Activated T-cell treated with anti-CD3 and anti-CD28 coated beads for 48 hours (primary cell): ENCODE measurements at regions not wholly inside any gene's neighbourhood (a gene's known extent, or its start where the extent isn't known, plus 50 kb on each side); places are given as distances from the start of the nearest gene placed in this dataset.
"Not testable (repeated sequence)": the region's sequence is repeated elsewhere in the genome, so short reads cannot be mapped to it uniquely, and the experiment has no call there.

Experiments used
- DNase-seq: peaks from one replicate; pipeline ENCODE4 v3.0.0-alpha.2; 2020; ENCODE audit warnings: low read depth

DNA sequence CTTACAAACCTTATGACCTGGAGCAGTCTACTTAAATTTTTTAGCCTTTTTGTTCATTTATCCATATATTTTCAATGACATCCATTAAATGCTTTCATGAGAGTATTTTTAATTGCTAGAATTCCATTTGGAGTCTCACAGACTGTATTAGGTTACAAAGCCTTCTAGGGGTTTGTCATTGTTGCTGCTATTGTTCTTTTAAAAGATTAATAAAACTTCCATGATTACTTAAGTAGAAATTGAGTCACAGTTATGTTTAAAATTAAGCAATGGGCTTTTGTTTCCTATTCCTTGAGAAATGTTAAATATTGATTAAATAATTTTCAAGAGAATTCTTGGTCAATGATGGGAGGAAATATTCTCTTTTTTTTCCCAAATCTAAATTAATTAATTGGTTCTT is 1408.4 kb upstream of the RAG2 start:
- no peak for DNase-seq

DNA sequence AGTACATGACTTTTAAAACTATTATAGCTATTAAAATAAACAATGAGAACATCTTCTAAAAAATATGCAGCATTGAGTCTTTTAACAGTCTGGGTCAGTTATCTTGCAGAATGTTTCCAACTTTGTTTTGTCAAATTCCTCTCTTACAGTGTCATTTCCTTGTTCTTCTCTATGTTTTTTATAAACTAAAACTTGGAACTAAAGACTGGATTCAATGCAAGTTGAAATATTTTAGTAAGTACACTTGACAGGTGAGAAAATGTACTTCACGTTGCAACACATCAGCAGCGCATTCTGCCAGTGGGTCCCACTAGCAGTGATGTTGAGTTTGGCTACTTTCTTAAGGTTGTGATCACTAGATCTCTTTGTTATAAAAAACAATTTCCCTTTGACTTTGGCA is 1407.6 kb upstream of the RAG2 start:
- no peak for DNase-seq

DNA sequence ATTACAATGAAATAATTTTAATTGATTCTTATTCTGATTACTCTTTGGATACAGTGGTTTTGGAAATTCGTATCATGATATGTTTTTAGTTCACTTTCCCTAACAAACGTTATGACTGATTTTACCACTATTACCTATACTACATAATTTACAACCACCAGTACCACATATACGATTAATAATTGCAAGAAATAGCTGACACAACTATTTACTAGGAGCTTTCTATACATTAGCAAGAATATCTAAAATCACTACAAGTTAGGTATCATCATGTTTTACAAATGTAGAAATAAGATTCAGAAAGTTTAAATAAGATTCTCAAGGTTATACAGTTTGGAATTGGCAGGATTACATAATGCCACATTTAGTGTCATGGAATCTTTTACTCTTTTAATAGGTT is 1401.1 kb upstream of the RAG2 start:
- DNase-seq: no peak

DNA sequence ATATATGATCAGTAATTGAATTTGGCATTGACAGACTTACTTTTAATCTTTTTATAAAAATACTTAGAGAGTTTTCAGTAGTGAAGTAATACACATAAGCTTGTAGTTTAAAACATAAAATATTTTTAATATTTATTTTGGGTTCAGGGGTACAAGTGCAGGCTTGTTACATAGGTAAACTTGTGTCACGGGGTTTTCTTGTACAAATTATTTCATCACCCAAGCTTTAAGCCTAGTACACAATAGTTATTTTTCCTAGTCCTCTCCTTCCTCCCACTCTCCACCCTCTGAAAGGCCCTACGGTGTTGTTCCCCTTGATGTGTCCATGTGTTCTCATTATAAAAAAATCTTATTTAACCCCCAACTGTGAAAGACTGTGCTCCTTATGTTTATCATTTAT is 1397.8 kb upstream of the RAG2 start:
- DNase-seq: no peak

DNA sequence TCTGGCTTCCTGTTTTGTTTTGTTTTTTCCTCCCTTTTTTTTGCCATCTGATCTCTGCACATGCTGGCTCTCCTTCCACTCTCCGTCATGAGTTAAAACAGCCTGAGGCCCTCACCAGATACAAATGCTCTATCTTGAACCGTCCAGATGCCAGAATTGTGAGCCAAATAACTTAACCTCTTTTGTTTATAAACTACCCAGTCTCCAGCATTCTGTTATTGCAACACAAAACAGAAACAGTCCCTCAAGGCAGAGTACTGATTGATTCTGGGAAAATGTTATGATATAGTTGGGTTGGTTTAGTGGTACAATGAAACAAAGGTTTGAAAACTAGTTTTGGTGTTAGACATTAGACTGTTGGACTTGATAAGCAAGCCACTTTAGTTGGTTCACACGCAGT is 1390.0 kb upstream of the RAG2 start:
- no peak for DNase-seq

DNA sequence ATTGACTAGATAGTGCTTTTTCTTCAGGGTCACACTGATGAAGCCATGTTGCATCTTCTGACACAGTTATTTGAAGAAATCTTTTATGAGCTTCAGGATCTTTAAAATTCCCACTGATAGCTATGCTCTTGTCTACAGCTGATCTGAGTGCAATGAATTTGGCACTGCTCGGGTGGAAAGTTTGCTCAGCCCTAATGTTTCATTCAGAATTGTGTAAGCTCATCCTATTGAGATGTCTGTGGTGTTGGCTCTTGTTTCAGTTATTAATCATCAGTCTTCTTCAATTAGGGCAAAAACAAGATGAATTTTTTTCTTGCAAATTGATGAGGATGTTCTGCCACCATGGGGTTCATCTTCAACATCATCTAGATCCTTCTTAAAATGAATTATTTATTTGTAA is 1387.0 kb upstream of the RAG2 start:
- DNase-seq: no peak

DNA sequence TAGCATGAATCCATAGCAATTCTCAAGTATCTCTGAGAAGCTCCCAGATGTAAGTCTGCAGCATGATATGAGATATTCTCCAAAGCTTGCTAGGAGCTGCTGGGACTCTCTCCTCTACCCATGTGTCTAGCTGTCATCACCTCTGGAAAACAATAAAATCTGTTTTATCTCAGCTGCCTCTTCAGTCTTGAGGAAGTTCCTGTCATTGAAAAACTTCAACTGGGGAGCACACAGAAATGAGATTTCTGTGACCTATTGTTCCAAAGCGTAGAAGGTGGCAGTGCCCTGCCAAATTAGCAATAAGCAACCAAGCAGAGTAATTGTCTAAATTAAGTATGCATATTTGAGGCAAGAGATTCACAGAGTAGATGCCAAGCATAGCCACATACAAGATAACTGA is 1380.6 kb upstream of the RAG2 start:
- DNase-seq: no peak

DNA sequence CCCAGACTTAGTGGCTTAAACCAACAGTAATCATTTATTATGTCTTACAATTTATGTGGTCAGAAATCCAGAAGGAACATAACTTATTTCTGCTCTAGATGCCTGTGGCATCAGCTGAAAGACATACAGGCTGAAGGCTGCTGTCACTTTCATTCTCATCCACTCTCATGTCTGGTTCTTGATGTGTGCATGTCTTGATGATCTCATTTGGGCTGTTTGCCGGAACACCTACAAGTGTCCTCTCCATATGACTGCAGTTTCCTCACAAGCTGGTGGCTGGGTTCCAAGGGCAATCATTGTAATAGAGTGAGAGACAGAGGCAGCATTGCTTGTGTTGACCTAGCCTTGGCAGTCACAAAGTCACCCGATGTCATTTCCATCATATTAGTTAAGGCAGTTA is 1375.9 kb upstream of the RAG2 start:
- DNase-seq: no peak

DNA sequence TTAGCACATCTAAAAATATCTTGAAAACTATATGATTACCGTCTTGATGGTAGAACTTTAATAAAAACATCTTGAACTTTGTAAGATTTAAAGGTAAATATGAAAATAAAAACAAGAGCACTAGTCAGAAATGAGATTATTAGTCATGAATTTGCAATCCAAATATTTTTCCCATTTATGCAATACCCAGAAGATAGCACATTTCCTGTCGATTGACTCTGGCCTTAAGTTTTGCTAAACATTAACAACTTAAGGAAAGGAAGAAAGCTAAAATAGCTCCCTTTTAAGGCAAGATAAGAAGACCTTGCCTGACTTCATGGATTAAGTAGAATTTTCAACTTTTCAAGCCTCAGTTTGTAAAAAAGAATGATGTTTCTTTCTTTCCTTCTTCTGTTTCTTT is 1374.7 kb upstream of the RAG2 start:
- DNase-seq: no peak

DNA sequence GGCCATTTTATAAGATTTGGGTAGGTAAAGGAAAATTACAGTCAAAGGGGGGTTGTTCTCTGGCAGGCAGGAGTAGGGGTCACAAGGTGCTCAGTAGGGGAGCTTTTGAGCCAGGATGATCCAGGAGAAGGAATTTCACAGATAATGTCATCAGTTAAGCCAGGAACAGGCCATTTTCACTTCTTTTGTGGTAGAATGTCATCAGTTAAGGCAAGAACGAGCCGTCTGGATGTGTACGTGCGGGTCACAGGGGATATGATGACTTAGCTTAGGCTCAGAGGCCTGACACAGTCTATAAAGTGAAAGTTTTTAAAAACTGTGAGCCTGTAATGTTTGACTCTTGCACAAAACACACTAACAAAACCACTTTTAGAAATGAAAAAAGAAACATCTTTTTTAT is 1371.3 kb upstream of the RAG2 start:
- DNase-seq: not testable (repeated sequence)

DNA sequence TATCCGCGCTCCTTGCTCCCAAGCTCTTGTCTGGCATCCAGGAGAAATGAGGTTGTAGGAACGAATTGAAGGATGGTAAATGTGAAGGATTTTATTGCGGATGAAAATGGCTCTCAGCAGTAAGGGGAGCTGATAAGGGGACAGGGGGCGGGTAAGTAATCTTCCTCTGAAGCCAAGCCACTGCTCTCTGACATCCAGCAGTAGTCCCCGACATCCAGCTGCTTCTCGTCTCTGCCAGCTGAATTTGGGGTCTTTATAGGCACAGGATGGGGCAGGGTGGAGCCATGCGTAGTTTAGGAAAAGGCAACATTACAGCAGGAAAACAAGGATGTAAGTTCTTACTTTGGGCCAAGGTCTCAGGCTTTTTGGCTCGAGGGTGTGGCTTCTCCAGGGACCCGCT is 1370.1 kb upstream of the RAG2 start:
- DNase-seq: no peak

DNA sequence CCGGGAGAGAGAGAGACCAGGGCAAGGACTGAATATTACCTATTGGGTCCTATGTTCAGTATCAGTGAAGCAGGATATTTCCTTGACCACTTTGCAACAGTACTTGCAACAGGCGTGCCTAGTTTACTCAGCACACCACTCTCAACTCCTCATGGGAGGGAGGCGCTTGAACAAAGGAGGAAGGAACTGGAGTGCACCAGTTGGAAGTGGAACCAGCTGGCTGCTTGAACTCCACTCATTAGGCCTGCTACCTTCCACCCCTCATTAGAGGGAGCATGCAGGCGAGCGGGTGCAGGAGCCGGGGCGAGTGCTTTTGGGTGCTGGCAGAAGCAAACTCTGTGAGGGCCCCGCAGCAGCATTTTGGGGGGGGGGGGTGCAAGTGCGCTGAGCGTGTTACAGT is 1369.6 kb upstream of the RAG2 start:
- no peak for DNase-seq

DNA sequence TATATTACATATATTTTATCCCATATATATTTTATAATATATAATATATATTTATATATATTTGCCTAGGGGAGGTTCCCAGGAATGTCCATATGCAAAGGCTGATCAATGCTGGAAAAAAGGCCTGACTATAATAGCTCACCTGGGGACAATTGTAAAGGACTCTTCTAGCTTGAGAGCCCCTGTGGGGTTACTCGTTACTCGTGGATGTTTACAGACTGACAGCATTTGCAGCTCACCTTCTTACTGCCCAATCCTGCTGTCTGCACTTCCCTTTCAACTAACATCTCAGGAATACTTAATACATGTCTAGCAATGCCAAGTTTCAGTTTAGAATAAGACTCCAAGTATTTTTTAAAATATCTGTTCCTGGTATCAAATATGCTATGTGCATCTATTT is 1365.4 kb upstream of the RAG2 start:
- no peak for DNase-seq

DNA sequence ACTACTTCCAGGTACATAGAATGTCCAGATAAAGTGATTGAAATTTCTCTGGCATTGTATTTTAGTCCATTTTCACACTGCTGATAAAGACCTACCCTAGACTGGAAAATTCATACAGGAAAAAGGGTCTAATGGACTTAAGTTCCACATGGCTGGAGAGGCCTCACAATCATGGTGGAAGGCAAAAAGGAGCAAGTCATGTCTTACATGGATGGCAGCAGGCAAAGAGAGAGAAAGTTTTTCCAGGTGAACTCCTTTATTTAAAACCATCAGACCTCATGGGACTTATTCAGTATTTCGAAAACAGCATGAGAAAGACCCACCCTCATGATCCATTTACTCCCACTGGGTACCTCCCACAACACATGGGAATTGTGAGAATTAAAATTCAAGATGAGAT is 1359.7 kb upstream of the RAG2 start:
- no peak for DNase-seq

DNA sequence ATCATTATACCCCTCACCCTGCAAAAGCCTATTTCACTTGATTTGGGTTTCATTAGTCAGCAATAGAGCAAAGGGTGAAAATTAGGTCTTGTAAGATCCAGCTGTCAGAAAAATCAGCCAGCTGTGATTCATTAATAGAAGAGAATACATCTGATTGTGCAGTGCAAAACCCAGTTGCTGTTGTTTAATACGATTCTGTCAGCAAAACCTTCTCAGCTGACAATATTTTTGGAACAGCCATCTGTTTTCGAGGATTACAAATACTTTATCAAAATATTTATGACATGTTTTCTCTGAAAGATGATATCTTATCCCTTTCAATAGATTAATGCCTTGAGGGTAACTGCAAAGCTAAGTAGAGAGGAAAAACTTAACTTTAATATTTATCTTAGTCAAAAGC is 1354.0 kb upstream of the RAG2 start:
- no peak for DNase-seq

DNA sequence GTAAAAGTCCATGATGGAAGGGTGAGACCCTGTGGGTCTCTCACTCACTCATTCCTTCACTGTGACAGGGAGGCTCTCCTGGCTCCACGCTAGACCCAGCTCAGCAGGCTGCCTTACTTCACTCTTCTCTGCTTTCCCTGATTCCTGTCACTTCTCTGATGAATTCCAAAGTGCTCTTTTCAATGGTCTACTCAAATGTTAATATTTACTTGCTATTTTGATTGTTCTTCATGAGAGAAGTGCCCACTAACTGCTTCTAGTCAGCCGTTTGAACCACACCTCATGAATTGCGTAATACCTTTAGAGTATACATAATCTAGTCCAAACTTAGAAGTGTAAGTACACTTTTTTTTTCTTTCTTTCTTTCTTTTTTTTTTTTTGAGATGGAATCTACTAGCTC is 1350.2 kb upstream of the RAG2 start:
- no peak for DNase-seq

DNA sequence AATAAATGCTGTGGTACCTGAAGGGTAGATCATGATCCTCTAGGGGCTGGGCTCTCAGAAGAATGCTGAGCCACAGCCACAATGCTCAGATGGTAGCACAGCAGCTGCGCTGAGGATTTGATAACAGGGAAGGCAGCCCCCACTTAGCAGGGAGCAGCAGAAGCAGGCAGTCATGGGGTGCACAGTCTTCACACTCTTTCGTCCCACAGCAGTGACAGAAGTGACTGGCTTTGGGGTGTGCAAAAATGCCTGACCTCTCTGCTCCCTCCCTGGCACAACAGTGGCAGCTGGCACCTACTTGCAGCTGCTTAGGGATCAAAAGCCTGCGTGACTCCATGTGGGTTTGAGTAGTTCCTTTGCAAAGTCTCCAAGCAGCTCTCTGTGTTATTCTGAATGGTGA is 1349.8 kb upstream of the RAG2 start:
- no peak for DNase-seq

DNA sequence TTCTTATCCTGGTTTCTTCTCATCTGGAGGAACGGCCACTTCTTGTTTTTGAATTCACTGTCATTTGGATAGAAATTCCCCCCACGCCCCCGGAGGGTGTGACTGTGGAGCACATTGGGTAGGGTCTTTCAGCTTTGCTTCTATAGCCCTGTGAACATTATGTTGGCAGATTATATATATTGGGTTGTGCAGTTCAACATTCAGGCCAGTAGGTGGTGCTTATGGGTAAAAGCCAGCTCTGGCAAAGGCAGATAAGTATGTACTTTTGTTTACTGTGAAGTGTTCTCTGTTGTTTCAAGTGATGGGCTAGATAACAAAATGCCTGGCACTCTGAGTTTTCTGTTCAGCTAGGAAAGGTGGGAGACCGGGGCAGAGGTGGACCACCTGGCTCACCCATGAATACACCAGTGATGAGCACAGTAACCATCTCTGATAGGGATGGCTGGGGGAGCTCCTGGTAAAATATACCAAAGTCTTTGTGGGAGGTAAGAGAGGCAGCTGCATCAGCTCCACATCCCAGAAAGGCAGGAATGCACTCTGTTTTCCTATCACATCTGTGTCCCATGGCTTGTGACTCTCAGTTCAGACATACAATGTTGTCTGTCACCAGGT is 1348.2 kb upstream of the RAG2 start:
- no peak for DNase-seq

DNA sequence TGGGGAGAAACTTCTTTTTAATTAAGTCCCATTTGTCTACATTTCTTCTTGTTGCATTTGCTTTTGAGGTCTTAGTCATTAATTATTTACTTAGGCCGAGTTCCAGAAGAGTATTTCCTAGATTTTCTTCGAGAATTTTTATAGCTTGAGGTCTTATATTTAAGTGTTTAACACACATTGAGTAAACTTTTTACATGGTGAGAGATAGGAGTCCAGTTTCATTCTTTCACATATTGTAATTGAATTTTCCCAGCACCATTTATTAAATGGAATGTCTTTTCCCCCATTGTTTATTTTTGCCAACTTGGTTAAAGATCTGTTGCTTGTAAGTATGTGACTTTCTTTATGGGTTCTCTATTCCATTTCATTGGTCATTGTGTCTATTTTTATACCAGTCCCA is 1344.0 kb upstream of the RAG2 start:
- DNase-seq: no peak

DNA sequence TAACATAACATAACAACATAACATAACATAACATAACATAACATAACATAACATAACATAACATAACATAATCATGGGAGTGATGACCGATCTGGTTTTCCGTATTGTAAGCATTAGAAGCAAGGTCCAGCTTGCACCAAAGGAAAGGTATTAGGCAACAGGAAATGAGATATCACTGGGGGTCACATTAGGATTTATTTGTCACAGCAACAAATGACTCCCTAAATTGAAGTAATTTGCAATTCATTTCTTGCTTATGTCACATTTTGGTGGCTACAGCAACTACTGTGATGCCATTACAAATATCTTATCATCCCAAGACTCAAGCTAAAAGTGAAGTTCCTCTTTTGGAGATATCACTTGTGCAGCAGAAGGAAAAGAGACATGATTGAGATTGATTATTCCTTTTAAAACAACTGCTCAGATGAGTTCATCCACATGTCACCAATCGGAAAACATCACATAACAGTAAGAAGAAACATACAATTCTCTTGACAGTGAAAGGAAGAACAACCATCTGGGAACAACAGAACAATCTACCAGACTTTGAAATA is 1331.1 kb upstream of the RAG2 start:
- DNase-seq: no peak

DNA sequence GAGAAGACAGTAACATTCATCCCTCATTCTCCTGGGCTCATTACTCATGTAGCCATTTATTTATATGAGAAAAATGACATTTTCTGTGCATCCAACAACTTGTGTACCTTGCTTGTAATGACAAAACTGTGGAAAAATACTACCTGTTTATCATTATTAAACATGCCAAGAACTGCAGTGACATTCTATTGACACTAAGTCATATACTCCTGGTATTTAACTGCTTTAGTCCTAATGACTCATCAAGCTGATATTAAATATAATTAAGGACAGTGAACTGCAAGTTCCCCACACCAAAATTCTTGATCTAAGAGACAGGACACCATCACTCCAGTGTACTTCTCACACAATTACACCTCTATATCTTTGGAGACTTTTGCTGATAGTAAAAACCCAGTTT is 1328.7 kb upstream of the RAG2 start:
- no peak for DNase-seq

DNA sequence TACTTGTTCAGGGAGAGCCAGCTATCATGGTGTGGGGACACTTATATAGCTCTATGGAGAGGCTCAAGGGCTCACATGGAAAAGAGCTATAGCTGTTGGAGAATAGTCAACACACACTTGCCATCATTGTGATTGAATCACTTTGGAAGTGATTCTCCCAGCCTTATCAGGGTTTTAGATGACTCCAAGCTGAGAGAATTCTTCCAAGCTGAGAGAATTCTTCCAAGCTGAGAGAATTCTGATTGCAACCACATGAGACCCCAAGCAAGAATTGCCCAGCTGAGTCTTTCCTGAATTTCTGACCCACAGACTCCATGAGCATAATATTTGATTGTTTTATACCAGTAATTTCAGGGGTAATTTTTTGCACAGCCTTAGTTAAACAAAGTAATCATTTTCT is 1318.3 kb upstream of the RAG2 start:
- DNase-seq: no peak

DNA sequence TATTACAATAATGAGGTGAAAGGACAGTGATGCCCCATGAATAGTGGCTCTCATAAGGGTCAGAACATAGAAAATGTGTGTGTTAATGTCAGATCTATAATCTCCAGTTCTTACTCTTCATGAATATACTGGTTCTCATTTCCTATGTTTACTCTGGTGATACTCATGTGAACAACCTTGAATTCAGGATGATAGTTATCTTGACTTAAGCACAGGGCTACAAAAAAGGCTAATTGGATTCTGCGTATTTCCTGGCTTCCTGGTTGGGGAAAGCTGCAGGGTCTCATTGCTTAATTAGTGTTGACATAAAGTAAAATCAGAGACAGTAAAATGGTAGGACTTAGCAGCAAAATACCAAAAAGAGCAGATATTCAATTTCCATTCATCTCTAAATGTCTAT is 1316.8 kb upstream of the RAG2 start:
- no peak for DNase-seq

DNA sequence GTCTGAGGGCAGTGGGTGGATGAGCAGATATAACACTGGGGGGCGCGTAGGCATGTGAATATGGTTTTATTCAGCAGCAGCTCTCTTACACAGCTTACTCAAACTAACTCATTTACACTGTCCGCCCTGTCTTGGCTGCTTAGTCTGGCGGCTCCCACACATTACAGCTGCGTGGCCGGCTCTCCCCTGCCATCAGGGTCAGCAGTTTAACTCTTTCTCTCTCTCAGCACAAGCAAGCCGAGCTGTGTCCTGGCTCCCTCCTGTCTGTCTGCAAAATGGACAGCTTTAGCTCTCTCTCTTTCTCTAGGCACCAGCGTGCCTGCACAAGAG is 1310.1 kb upstream of the RAG2 start:
- DNase-seq: no peak
